PC-9 (cell line): ENCODE measurements at regions not wholly inside any gene's neighbourhood (a gene's known extent, or its start where the extent isn't known, plus 50 kb on each side); places are given as distances from the start of the nearest gene placed in this dataset.
A peak's percentile ranks its signal among the peaks of the same experiment; 100 is the strongest.

ENCODE experiments used
- BruUV-seq: library from RNA; stranded (reverse); fragments of 400-500 nt; replicated peaks from 2 replicates; lab custom pipeline; 2021; lab: Mats Ljungman, UMichigan
- CTCF ChIA-PET: fragments of 300-600 bp; sonication (Branson Sonifier 250); formaldehyde crosslinking; loops from one replicate; lab custom pipeline; 2022; ENCODE audit warnings: antibody characterized with exemption; lab: Charles Lee
- POLR2A ChIA-PET: fragments of 300-600 bp; sonication (Branson Sonifier 250); formaldehyde crosslinking; loops from one replicate; lab custom pipeline; 2022; ENCODE audit warnings: antibody characterized with exemption; ENCODE audit not compliant: unreplicated experiment; lab: Charles Lee
- DNase-seq, 2 experiments: peaks; one replicate each; pipeline versions ENCODE4 v3.0.0 to v3.0.0-alpha.2; 2015 to 2022; ENCODE audit warnings: mixed read lengths in 1 of 2
- H2AFZ ChIP-seq: fragments of 200-600 bp; sonication (generic); 2 replicates; pipeline ENCODE4 v1.8.1; 2017; ENCODE audit warnings: antibody characterized with exemption
- H3F3A ChIP-seq: fragments of 200-600 bp; sonication (generic); 2 replicates; pipeline ENCODE4 v1.8.1; 2017; ENCODE audit warnings: antibody characterized with exemption, mild to moderate bottlenecking, low read depth; ENCODE audit not compliant: insufficient read depth
- H3K27ac ChIP-seq: fragments of 200-600 bp; sonication (generic); 2 replicates; pipeline ENCODE4 v1.6.1; 2016; ENCODE audit warnings: mixed run types
- H3K27me3 ChIP-seq: fragments of 200-600 bp; sonication (generic); 2 replicates; pipeline ENCODE4 v1.6.1; 2016; ENCODE audit warnings: low read depth, mixed run types; ENCODE audit not compliant: insufficient read depth
- H3K36me3 ChIP-seq: fragments of 200-600 bp; sonication (generic); 2 replicates; pipeline ENCODE4 v1.6.1; 2016; ENCODE audit warnings: low read depth, mixed run types
- H3K4me1 ChIP-seq: fragments of 200-600 bp; sonication (generic); replicated peaks from 2 replicates; pipeline ENCODE4 v1.6.1; 2016; ENCODE audit warnings: mixed run types; ENCODE audit not compliant: insufficient read depth
- H3K4me2 ChIP-seq: fragments of 200-600 bp; sonication (generic); 2 replicates; pipeline ENCODE4 v1.6.1; 2017; ENCODE audit warnings: mixed run types
- H3K4me3 ChIP-seq: fragments of 200-600 bp; sonication (generic); 2 replicates; pipeline ENCODE4 v1.6.1; 2016; ENCODE audit warnings: mixed run types
- H3K79me2 ChIP-seq: fragments of 200-600 bp; sonication (generic); 2 replicates; pipeline ENCODE4 v1.6.1; 2017; ENCODE audit warnings: low read depth, mixed run types
- H3K9me2 ChIP-seq: fragments of 200-600 bp; sonication (generic); 2 replicates; pipeline ENCODE4 v1.8.1; 2017; ENCODE audit warnings: mild to moderate bottlenecking; ENCODE audit not compliant: insufficient read depth
- H3K9me3 ChIP-seq: fragments of 200-600 bp; sonication (generic); 2 replicates; pipeline ENCODE4 v1.8.1; 2016; ENCODE audit warnings: low read depth; ENCODE audit not compliant: insufficient read depth
- H4K20me1 ChIP-seq: fragments of 200-600 bp; sonication (generic); 2 replicates; pipeline ENCODE4 v1.8.1; 2017; ENCODE audit not compliant: insufficient read depth
- EZH2 ChIP-seq: fragments of 200-600 bp; sonication (generic); IDR thresholded peaks from 2 replicates; pipeline ENCODE4 v1.8.0; 2017; ENCODE audit warnings: antibody characterized with exemption, low read depth
- intact Hi-C: fragments of 100-400 bp; cut with micrococcal nuclease; formaldehyde crosslinking; loops from one replicate; pipeline ENCODE4 v1.10.0; 2022; ENCODE audit not compliant: unreplicated experiment
- TF ChIP-seq, protein P1 (sequence below): fragments of 200-600 bp; sonication (generic); conservative IDR thresholded peaks from 2 replicates; pipeline ENCODE4 v1.6.1; 2017; ENCODE audit warnings: mixed run types, antibody characterized with exemption, mild to moderate bottlenecking, moderate library complexity

DNA sequence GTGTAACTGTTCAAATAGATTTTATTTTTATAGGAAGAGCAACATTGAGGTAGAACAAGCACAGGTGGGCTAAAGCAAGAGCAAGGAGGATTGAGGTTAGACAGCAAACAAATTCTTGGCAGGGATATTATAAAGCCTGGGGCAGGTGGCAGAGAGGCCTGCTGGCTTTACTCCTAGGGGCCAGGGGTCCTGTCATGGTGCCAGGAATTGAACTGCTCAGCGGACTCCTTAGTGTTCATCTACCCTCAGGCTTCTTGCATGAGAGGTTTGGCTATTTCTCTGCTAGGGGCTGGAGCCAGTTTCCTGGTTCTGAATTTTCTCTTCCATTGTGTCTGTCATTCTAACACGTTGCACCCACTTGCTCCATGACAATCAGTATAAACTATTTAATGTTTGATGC is 217.2 kb upstream of the NCAM1 start:
- no peak overlapping the region for H3K27ac ChIP-seq
- TF ChIP-seq EZH2, result no peak
- TF ChIP-seq, protein P1, sequence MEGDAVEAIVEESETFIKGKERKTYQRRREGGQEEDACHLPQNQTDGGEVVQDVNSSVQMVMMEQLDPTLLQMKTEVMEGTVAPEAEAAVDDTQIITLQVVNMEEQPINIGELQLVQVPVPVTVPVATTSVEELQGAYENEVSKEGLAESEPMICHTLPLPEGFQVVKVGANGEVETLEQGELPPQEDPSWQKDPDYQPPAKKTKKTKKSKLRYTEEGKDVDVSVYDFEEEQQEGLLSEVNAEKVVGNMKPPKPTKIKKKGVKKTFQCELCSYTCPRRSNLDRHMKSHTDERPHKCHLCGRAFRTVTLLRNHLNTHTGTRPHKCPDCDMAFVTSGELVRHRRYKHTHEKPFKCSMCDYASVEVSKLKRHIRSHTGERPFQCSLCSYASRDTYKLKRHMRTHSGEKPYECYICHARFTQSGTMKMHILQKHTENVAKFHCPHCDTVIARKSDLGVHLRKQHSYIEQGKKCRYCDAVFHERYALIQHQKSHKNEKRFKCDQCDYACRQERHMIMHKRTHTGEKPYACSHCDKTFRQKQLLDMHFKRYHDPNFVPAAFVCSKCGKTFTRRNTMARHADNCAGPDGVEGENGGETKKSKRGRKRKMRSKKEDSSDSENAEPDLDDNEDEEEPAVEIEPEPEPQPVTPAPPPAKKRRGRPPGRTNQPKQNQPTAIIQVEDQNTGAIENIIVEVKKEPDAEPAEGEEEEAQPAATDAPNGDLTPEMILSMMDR, result no peak
- H3K36me3 ChIP-seq, result no peaks in the 10 kb centered on the region
- POLR2A ChIA-PET, result no interaction called here
- H3K9me3 ChIP-seq, result no peaks in the 10 kb centered on the region
- CTCF ChIA-PET, result no interaction called here
- H2AFZ ChIP-seq, result no peak overlapping the region
- H3F3A ChIP-seq, result no peaks in the 10 kb centered on the region
- H4K20me1 ChIP-seq, result no peaks in the 10 kb centered on the region
- no peaks in the 10 kb centered on the region for H3K9me2 ChIP-seq
- BruUV-seq, result no TSS peak
- H3K27me3 ChIP-seq, result peaks cover 49% of the 10 kb centered on the region
- DNase-seq, result no peak
- no peaks in the 10 kb centered on the region for H3K4me1 ChIP-seq
- no peak overlapping the region for H3K4me3 ChIP-seq
- no peaks in the 10 kb centered on the region for H3K79me2 ChIP-seq
- intact Hi-C loops, result no loop called here
- H3K4me2 ChIP-seq, result no peak overlapping the region

DNA sequence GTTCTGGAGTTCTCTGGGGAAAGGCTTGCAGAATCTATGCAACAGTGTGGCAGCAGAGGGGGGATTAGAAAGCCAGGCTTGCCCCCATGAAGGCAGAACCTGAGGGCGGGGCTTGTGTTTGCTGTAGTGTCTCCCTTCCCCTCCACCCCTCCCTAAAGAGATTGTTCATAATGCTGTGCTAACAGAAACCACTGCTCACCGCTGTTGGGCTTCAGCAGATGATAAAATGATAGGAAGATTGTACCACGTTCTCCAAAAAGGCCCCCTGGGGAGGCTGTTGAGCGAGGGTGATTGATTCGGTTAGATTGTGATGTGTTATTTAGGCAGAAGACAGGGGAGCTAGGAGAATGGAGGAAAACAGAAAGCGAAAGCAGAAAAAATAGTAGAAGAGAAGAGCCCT is 215.2 kb upstream of the NCAM1 start:
- Histone ChIP-seq H4K20me1 (no peaks in the 10 kb centered on the region), H3F3A (no peaks in the 10 kb centered on the region), H3K79me2 (no peaks in the 10 kb centered on the region), H3K9me3 (no peaks in the 10 kb centered on the region), H3K4me3 (peak overlapping the region; percentile 6; the same call in 1 of the 2 replicates), H3K27me3 (peaks cover 55% of the 10 kb centered on the region), H3K36me3 (no peaks in the 10 kb centered on the region), H3K4me2 (peak overlapping the region; percentile 17; the same call in 1 of the 2 replicates), H2AFZ (no peak overlapping the region), H3K9me2 (no peaks in the 10 kb centered on the region), H3K4me1 (no peaks in the 10 kb centered on the region), H3K27ac (no peak overlapping the region)
- POLR2A ChIA-PET, result no interaction called here
- CTCF ChIA-PET, result no interaction called here
- intact Hi-C loops, result no loop called here
- DNase-seq, result no peak
- no TSS peak for BruUV-seq
- TF ChIP-seq, protein P1, result no peak
- no peak for TF ChIP-seq EZH2

DNA sequence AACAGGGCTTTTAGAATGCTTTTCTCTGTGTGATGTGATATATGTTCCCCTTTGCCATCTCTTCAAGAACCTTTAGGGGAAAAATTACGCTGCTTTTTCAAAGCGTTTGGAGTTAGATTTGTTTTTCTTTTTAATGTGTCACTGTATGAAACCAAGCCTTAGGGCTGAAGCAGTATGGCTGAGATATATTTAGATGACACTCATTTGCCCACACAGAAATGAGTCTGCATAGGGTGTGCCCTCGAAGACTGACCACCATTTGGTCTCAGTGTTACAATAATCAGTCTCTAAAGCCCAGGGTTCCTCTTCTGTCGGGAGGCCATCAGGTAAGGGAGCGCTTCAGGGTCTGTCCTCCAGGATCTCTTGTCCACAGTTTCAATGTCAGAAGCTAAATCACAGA is 213.0 kb upstream of the NCAM1 start:
- no peak for DNase-seq
- ChIA-PET POLR2A (no interaction called here), CTCF (no interaction called here)
- Histone ChIP-seq H3K27ac (no peak overlapping the region), H3K27me3 (peaks cover 74% of the 10 kb centered on the region), H3K9me2 (no peaks in the 10 kb centered on the region), H3K79me2 (no peaks in the 10 kb centered on the region), H3K4me2 (no peak overlapping the region), H3K9me3 (no peaks in the 10 kb centered on the region), H3F3A (no peaks in the 10 kb centered on the region), H3K36me3 (no peaks in the 10 kb centered on the region), H4K20me1 (no peaks in the 10 kb centered on the region), H3K4me3 (no peak overlapping the region), H3K4me1 (no peaks in the 10 kb centered on the region), H2AFZ (no peak overlapping the region)
- no peak for TF ChIP-seq EZH2
- TF ChIP-seq, protein P1, result no peak
- intact Hi-C loops, result no loop called here
- BruUV-seq, result no TSS peak
